ENCODE measurements at regions not wholly inside any gene's neighbourhood (a gene's known extent, or its start where the extent isn't known, plus 50 kb on each side); places are given as distances from the start of the nearest gene placed in this dataset.

GRCh38 chr22:22396741-22397291 lies 111.7 kb downstream of the ZNF280B start:
- DNase-seq = peak; percentile 52

GRCh38 chr22:22397292-22397870 lies 111.2 kb downstream of the ZNF280B start:
- DNase-seq = peak; percentile 98

- peak; percentile 47 for DNase-seq
Measured at GRCh38 chr22:22397875-22398524, 110.5 kb downstream of the ZNF280B start.

DNA sequence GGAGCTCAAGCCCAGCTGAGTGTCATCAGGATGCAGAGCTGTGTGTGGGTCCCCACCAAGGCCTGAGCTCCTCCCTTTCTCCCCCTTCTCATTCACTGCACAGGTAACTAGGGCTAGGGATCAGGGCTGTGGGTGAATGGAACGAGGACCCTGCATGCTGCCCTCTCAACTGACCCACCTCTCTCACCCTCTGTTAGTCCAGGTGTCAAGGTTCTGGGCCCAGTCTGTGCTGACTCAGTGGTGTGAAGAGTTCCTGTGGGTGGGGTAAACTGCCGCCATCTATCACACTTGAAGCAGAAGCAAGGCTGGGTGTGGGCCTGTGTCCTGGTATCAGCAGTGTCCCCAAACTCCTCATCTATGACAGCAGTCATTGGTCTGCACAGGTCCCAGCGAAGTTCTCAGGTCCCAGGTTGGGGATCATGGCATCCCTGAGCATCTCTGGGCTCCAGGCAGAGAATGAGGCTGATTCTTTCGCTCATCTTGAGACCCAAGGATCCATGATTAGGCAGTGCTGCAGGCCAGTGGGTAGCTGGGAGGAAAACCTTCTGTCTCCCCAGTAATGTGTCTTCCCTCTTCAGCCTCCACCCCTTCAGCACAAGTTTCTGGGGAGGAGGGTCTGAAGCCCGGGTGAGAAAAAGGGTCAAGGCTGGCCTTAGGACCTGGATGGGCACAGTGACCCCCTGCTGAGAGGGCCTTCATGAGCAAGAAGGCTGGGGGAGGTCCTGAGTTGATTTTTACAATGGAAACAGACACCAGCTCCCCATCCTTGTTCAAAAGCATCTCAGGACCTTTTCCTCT lies 109.8 kb downstream of the ZNF280B start:
- no peak for DNase-seq

DNA sequence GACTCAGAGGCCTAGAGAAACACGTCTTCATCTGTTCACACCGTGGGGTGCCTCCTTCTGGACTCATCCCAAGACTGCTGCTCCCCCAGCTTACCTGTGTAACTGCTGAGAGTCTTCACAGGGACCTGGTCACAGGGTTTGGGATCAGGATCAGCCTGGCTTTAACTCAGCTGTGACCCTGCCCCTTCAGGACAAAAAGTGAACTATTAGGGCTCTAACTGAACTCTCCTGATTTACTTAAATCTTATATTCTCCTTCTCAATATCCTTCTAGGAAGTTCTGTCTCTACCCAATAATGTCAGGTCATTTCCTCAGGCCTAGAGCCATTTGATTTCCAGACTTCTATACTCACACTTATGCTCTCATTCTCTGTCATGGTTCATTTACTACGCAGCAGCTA lies 108.4 kb downstream of the ZNF280B start:
- DNase-seq = peak; percentile 32

DNA sequence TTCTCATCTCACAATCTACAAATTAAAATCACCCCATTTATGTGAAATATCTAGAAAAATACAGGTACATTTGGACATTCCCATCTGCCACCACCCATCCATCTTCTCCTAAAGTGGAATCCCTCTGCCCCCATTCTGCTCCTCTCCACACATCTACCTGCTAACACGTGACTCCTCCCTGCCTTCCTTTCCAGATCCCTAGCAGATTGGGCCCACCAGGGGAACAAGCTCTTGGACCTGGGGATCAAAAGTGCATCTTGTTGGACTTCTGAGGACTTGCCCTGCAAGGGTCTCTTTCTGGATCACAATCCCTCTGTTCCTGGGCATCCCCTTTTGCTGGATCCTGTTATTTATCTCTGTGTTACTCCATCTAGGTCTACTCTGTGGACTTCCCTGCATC lies 107.6 kb downstream of the ZNF280B start:
- no peak for DNase-seq

DNA sequence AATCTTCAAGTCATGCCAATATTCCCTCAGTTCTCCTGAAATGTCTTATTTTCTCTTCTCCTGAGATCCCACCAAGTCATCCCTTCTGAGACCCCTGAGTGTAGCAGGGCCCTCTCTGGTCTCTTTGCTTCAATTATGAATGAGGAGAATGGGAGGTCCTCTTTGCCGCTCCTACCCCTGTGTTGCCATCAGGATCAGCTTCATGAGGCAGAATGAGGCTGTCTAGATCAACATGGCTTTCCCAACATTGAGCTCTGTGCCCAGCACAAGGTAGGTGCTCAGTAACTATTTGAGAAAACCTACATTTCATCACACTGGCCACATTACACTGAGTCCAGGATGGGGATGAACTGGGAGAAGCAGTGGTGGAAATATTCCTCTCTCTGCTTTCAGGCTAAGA lies 107.2 kb downstream of the ZNF280B start:
- no peak for DNase-seq

GRCh38 chr22:22403306-22403705 lies 105.2 kb downstream of the ZNF280B start:
- peak; percentile 91 for DNase-seq

- DNase-seq = peak; percentile 40
Measured at GRCh38 chr22:22403771-22404170, 104.8 kb downstream of the ZNF280B start.

DNA sequence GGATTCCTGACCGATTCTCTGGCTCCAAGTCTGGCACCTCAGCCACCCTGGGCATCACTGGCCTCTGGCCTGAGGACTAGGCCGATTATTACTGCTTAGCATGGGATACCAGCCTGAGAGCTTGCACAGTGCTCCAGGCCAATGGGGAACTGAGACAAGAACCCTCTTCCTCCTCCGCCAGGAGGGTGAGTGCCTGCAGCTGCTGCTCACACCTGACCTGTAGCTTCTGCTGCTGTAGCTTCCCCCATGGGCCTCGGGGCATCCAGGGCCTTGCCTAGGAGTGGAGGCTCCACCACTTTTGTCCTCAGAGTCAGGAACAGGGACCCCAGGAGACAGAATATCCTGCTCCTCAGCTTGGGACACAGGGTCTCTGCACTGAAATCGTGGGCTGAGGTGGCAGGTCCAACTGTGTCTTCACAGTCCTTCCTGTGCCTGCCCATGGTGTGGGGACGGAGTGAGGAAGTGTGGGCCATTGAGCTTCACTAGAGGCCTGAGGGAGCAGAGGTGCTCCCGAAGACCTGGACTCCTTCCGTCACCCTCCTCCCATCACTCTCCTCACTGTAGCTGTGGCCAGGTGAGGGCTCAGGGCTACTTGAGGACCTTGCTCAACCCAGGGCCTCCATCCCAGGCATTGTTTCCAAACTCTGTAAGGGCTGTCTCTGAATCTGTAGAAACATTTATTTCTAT lies 103.8 kb downstream of the ZNF280B start:
- peak; percentile 46 for DNase-seq

DNA sequence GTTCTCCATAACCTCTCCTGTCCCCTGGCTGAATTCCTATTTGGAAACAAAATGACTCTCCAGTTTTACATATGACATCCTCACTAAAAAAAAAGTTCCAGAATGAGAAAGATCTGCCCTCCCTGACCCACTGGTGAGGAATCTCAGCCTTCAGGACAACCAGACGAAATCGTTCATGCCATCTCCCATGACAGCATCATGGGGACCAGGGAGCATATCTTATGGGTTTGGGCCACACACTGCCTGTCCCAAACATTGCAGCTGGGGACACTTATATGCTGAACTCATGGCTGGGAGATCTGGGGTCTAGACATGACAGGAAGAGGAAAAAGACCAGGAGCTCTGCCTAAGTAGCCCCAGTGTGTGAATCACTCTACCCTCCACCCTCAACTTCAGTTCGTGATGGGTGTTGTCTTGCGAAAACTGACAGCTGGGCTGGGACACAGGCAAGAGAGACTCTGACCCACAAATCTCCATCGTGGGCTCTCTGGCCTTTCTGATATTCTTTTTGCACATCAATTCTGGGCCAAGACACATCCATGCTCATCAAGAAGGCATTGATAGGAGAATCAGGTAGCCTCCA lies 102.0 kb downstream of the ZNF280B start:
- peak; percentile 31 for DNase-seq

DNA sequence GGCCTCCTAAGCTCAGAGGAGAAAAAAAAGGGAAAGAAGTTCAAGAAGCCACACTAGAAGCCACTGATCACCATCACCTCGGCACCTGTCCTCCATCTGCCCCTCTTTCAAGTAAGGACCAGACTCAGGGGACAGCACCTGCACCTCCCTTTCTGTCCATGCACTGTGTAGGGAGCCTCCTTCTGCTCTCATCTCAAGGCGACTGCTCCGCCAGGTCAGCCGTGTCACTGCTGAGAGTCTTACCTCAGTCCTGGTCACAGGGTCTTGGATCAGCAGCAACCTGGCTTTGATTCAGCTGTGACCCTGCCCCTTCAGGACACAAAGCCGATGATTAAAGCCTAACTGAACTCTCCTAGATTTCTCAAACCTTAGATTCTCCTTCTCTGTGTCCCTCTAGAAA lies 101.5 kb downstream of the ZNF280B start:
- DNase-seq = peak; percentile 33

- no peak for DNase-seq
Measured at GRCh38 chr22:22408269-22408668, 100.3 kb downstream of the ZNF280B start.

GRCh38 chr22:22408731-22409696 lies 99.5 kb downstream of the ZNF280B start:
- DNase-seq = peak; percentile 77

GRCh38 chr22:22410121-22410520 lies 98.4 kb downstream of the ZNF280B start:
- DNase-seq = peak; percentile 64

- DNase-seq = no peak
Measured at GRCh38 chr22:22410677-22411076, 97.9 kb downstream of the ZNF280B start.

- DNase-seq = no peak
Measured at GRCh38 chr22:22414266-22414665, 94.3 kb downstream of the ZNF280B start.

GRCh38 chr22:22417495-22418162 lies 90.9 kb downstream of the ZNF280B start:
- no peak for DNase-seq

DNA sequence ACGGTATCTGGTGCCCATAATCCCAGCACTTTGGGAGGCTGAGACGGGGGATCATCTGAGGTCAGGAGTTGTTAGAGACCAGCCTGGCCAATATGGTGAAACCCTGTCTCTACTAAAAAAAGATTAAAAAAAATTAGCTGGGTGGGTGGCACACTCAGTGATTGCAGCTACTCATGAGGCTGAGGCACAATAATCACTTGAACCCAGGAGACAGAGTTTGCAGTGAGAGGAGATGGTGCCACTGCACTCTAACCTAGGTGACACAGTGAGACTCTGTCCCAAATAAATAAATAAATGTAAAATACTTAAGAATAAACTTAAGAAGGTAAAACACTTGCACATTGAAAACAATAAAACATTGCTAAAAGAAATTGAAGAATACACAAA lies 90.4 kb downstream of the ZNF280B start:
- no peak for DNase-seq

DNA sequence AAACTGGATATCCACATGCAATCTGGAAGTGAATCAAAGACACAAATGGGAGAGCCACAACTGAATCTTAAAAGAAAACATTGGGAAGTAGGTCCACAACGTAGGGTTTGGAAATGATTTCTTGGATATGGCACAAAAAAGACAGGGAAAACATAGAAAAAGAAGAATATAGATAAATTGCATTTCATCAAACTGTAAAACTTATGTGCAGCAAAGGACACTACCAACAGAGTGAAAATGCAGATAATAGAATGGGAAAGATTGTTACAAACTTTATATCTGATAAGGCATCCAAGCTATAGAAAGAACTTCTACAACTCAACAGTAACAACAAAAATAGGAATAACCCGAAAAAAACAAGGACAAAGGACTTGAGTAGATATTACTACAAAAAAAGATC lies 89.6 kb downstream of the ZNF280B start:
- no peak for DNase-seq

DNA sequence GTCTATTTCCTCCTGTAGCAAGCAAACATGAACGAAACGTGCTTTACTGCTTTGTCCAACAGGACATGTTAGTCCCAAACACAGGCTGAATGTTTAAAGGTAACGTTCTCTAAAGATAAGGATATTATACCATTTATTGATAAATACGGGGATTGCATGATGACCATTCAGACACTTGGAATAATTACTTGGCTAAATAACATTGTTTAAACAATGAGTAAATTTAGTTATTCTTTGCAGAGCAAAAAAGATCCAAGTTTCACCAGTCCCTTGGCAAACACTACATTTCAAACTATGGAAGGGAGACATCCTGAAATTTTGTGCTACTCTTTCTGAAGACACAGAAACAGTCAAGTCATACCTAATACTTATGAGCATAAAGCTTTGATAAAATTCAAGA lies 88.0 kb downstream of the ZNF280B start:
- no peak for DNase-seq
